Stromal cell of bone marrow (primary cell): ENCODE measurements at regions not wholly inside any gene's neighbourhood (a gene's known extent, or its start where the extent isn't known, plus 50 kb on each side); places are given as distances from the start of the nearest gene placed in this dataset.
"Not testable (repeated sequence)": the region's sequence is repeated elsewhere in the genome, so short reads cannot be mapped to it uniquely, and the experiment has no call there.

Experiments used
- DNase-seq: peaks from one replicate; pipeline ENCODE4 v3.0.0-alpha.2; 2012; ENCODE audit warnings: low read depth

GRCh38 chr7:34207810-34208209 is 302.5 kb downstream of the BMPER start:
- DNase-seq, result no peak

GRCh38 chr7:34208878-34209621 is 303.7 kb downstream of the BMPER start:
- DNase-seq, result no peak

GRCh38 chr7:34211018-34211417 is 305.7 kb downstream of the BMPER start:
- DNase-seq, result no peak

DNA sequence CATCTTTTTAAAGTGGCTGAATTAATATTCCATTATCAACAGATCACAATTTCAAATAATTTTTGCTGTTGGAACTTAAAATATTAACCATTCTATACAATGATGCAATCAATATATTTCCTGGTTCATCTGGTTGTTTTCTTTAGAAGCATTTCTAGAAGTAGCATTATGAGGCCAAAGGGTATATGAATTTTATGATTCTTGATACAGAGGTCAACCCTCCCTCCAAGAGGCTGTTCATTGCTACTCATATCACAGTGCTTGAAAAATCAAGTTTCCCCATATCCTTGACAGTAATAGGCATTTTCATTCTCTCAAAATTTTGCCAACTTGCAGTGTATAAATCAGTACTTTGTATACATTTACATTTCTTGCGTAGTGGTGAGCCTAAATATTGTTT is 312.6 kb downstream of the BMPER start:
- DNase-seq, result no peak

DNA sequence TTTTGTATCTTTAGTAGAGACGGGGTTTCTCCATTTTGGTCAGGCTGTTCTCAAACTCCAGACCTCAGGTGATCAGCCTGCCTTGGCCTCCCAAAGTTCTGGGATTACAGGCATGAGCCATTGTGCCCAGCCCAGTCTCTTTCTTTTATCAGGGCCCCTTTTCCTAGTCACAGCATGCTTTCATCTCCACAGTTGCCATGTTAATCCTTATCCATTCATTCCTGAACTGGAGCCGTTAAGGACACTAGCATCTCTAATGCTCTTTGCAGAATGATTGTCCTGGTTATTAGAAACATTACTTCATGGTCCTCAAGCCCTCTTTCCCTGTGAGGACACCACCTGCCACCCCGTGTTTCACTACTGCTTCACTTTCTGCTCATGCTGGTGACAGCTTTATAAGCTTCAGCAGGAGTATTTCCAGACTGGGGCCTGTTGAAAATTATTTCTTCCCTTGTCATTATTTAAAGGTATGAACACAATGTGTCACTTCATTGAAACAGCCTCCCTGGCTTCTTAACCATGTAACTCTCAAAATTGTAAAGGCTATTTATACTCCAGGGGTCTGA is 313.9 kb downstream of the BMPER start:
- DNase-seq, result no peak

- DNase-seq, result no peak
These were observed 315.3 kb downstream of the BMPER start for GRCh38 chr7:34220506-34221185.

GRCh38 chr7:34222316-34222715 is 317.0 kb downstream of the BMPER start:
- no peak for DNase-seq

DNA sequence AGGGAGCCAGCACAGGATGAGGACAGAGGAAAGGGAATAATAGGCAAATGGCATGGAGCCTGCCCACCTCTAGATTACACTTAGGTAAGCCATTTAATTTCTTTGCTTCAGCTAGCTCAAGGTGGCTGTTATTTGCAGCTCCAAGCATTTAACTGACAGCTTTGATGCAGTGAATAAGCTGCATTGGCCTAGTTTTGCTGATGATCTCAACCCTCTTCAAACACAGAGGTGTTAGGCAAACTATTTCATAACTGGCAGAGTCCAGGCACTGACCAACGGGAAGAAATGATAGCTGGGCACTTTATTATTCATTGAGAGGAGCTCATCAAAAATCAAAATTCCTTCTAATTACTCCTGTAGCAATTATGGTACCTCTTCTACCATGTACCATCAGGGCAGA is 317.4 kb downstream of the BMPER start:
- no peak for DNase-seq

- no peak for DNase-seq
These were observed 318.9 kb downstream of the BMPER start for GRCh38 chr7:34224281-34224680.

DNA sequence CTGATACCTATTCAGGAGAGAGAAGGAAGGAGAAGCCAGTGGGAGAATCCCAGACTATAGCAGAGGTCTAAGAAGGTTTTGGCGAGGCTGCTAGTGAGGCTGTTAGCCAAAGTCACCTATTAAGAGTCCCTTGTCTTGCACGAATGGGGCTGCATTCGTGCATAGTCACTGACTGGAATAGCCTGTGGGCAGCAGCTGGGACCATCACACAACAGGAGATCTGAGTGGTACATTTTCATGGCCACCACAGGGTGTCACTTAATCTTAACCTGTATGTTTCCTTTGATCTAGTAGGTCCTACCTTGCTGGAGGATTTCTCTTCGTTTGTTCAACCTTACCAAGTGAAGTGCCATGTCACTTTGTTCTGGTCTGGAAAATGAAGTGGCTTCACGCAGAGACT is 319.9 kb downstream of the BMPER start:
- no peak for DNase-seq

DNA sequence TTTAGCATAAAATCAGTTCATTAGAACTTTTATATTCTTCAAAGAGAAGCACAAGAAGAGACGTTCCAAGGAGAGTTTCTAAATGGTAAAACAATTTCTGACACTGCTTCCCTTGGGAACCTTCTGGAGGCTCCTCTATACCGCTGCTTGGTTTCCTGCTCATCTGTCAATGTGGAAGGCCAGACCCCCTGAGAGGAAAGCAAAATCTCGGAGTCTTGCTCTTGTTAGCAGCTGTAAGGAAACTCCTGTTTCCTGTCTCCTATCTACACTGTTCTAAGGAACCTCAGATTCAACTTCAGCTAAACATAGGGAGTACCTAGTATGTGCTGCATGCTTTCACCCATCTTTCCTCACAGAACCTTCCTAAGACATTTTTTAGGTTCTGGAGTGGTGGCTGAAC is 322.2 kb downstream of the BMPER start:
- no peak for DNase-seq

DNA sequence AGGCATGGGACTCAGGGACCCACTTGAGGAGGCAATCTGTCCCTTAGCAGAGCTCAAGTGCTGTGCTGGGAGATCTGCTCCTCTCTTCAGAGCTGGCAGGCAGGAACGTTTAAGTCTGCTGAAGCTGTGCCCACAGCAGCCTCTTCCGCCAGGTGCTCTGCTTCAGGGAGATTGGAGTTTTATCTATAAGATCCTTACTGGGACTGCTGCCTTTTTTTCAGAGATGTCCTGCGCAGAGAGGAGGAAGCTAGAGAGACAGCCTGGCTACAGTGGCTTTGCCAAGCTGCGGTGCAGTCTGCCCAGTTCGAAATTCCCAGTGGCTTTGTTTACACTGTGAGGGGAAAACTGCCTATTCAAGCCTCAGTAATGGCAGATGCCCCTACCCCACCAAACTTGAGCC is 329.8 kb downstream of the BMPER start:
- DNase-seq, result not testable (repeated sequence)

- no peak for DNase-seq
These were observed 330.7 kb downstream of the BMPER start for GRCh38 chr7:34236057-34236456.

GRCh38 chr7:34236839-34237492 is 331.6 kb downstream of the BMPER start:
- no peak for DNase-seq

- DNase-seq, result no peak
These were observed 332.1 kb downstream of the BMPER start for GRCh38 chr7:34237493-34237849.

- DNase-seq, result no peak
These were observed 335.1 kb downstream of the BMPER start for GRCh38 chr7:34240417-34240816.

- DNase-seq, result no peak
These were observed 337.1 kb downstream of the BMPER start for GRCh38 chr7:34242391-34242790.

DNA sequence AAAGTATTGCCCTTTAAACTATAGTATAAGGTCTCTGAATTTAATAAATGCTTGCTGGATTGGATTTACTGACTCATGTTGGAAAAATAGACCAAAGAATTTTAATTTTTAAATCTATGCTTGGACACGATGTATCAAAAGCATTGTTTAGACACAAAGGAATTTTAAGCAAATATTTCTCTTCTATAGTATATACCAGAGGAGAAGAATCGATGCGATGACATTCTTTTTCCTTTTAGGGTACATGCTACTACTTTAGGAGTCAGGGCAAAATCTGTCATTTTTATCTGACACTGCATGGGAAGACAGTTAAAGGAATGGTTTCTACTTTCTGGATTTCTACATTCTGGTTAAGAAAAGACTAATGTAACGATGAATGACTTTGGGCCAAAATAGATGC is 339.9 kb downstream of the BMPER start:
- no peak for DNase-seq

GRCh38 chr7:34247468-34247867 is 342.1 kb downstream of the BMPER start:
- DNase-seq, result no peak

DNA sequence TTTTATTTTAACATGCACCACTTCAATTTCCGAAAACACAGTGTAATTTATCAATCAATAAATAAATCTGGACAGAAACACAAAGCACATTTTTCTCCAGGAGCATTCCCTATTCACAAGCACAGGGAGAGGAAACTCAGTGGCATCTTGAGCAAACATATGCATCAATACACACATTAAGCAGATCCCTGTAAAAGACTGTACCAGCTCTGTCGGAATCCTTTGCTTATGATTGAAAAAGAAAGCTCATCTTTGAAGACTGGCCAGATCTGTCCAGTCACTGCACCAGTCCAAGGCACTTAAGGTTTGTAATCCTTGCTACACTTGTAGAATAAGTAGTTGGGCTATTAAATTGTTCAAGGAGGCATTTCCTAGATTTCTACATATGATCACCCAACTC is 343.9 kb downstream of the BMPER start:
- no peak for DNase-seq

DNA sequence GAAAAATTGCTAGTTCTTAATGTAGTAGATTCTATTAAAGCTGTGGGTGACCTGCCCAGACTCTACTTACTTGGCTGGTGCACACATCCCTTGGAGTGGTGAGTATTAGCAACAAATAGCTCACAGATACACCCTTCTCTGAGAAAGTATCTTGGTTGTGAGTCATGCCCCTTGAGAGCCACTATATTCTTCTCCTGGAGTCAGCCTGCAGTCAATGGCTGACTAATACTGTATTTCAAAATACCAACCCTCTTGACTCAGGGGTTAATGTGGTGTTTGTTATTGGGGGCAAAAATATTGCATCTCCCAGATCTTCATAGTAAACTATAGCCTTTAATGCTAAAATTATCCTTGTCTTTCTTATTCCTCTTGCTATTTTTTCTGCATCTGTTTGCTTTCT is 354.9 kb downstream of the BMPER start:
- DNase-seq, result peak; percentile 95

GRCh38 chr7:34263168-34263567 is 357.8 kb downstream of the BMPER start:
- DNase-seq, result no peak

GRCh38 chr7:34269084-34269483 is 363.7 kb downstream of the BMPER start:
- no peak for DNase-seq
